Stimulated activated CD4-positive, alpha-beta T cell treated with anti-CD3 and anti-CD28 coated beads, Interleukin-1b, Interleukin-23, amount 100 ng/mL, for 4 hours (primary cell): ENCODE measurements at regions not wholly inside any gene's neighbourhood (a gene's known extent, or its start where the extent isn't known, plus 50 kb on each side); places are given as distances from the start of the nearest gene placed in this dataset.
A peak's percentile ranks its signal among the peaks of the same experiment; 100 is the strongest.
"Not testable (repeated sequence)": the region's sequence is repeated elsewhere in the genome, so short reads cannot be mapped to it uniquely, and the experiment has no call there.

Experiments used
- DNase-seq, 2 donors: peaks; one replicate each; pipeline ENCODE4 v3.0.0-alpha.2; 2020; ENCODE audit warnings: low read depth in 2 of 2

DNA sequence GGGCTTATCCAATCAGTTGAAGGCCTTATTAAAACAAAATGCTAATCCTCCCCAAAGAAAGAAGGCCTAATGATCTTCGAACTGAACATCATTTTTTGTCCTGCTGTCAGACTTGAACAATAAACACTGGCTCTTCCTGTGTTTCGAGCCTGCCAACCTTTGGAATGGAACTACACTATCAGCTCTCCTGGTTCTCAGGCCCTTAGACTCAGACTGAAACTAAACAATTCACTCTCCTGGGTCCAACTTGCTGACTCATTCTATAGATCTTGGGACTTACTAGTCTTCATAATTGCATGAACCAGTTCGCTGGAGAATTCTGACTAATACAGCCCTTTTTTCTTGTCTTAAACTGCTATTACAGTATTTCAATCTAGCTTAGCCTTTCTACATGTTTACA lies 235.2 kb downstream of the LNPK start:
- DNase-seq: no peak

- DNase-seq: no peak
These were observed 246.2 kb downstream of the LNPK start for GRCh38 chr2:175755656-175756386.

DNA sequence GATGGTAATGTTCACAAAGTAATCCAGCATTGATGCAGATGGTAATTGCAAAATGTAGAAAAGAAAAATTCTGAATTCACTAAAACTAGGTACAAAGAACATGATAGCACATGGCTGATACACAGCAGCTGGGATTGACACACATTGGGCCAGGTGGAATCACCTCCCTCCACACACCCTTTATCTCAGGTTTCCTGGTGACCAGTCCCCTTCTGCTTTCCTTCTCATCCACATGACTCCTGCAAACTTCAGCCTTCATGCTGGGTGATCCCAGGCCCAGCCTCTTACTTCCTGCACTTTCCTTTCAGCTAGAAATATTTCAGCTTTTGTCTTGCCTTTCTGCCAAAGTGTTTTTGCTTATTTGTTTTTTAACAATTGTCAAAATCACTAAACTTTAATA lies 246.9 kb downstream of the LNPK start:
- no peak for DNase-seq

DNA sequence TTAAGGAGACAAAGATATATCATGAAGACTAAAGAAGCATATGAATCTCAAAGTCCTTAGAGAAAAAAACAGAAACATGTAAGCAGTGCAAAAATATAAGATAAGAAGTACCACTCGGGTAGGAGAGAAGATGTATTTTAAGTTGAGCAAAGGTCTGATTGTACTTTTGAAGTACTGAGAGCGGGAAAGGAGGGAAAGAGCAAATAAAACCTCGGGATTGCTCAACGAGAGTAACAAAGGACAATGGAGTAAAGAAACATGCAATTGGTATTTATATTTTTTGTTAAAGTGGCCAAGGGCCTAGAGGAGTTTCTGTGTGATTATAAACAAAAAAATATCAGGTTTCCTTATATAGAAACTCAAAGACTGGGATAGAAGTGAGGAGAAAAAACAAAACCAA lies 251.9 kb downstream of the LNPK start:
- no peak for DNase-seq

GRCh38 chr2:175745911-175746310 lies 256.2 kb downstream of the LNPK start:
- DNase-seq: no peak

GRCh38 chr2:175744000-175744399 lies 258.1 kb downstream of the LNPK start:
- DNase-seq: no peak

DNA sequence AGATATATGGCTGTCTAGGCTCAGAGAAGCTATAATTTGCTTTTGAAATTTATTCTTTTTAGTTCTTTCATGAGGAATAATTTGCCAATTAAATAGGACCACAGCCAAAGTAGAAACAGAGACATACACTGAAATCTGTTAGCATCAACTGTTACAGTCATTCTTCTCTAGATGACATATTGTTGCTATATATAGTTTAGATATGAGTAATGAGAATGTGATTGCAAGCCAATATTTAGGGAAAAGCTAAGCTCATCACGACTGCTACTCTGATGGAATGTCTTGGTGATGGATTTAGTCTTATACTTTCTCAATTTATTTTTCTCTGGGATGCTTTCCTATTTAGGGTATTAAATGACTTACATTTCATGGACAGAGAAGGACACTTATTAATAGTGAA lies 259.1 kb downstream of the LNPK start:
- no peak for DNase-seq

GRCh38 chr2:175742367-175742766 lies 259.7 kb downstream of the LNPK start:
- DNase-seq: no peak

- DNase-seq: no peak
These were observed 260.9 kb downstream of the LNPK start for GRCh38 chr2:175741164-175741563.

GRCh38 chr2:175737722-175738361 lies 264.2 kb downstream of the LNPK start:
- no peak for DNase-seq

GRCh38 chr2:175734686-175735085 lies 267.4 kb downstream of the LNPK start:
- no peak for DNase-seq

DNA sequence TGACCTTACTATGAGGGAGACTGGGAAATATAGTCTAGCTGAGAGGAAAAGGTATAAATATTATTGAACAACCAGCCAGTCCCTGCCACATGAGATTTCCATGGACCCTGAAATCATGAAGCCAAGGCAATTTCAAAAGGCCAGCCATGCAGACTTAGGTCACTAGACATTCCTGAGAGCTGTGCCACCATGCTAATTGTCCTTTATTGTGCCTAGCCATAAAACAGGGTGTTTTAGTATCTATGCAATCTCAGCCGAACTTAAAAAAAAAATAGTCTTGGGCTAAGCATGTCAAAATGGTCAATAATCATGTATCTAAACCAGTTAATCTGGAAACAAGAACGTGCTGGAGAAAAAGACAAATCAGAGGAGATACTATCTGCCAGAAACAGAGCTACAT lies 269.5 kb downstream of the LNPK start:
- no peak for DNase-seq

DNA sequence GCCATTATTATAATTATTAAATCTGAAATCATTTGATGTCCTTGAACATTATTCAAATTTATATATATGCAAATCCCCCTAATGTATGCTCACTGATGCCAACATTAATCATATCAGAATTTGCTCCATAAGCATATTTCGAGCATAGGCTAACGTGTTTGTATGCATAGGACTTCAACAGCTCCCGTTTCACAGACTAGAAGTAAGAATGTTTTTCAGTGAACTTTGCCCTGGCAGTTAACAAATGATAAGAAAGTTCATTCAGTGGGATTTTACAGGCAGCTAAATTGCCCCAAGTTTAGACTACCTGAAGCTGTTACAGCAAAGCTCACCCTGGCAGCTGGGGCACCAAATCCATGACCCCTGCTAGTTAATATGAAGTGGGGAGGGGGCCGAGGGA lies 272.0 kb downstream of the LNPK start:
- no peak for DNase-seq

GRCh38 chr2:175729049-175729706 lies 272.9 kb downstream of the LNPK start:
- DNase-seq: no peak

DNA sequence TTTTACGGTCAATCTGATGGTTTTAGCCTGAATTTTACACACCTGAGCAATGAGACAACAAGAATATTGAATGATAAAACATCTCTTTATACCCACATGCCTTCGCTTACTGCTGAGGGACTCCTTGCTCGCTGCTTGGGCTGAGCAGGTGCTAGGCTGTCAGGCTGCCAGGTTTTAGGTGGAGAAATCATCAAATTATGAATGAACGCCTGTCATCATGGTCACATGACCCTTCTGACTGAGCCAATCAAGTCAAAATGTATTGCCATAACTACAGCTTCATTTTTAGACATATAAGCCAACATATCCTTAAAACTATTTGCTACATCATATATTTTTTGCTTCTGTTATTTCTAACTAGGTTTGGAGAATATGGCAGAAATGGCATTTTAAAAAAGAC lies 274.0 kb downstream of the LNPK start:
- DNase-seq: no peak

- no peak for DNase-seq
These were observed 275.8 kb downstream of the LNPK start for GRCh38 chr2:175726223-175726622.

DNA sequence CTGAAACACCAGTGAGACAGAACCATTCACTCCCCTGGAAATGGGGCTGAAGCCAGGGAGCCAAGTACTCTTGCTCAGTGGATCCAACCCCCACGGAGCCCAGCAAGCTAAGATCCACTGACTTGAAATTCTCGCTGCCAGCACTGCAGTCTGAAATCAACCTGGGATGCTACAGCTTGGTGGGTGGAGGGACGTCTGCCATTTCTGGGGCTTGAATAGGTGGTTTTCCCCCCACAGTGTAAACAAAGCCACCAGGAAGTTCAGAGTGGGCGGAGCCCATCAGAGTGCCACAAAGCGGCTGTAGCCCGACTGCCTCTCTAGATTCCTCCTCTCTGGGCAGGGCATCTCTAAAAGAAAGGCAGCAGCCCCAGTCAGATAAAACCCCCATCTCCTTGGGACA lies 292.8 kb downstream of the LNPK start:
- no peak for DNase-seq

DNA sequence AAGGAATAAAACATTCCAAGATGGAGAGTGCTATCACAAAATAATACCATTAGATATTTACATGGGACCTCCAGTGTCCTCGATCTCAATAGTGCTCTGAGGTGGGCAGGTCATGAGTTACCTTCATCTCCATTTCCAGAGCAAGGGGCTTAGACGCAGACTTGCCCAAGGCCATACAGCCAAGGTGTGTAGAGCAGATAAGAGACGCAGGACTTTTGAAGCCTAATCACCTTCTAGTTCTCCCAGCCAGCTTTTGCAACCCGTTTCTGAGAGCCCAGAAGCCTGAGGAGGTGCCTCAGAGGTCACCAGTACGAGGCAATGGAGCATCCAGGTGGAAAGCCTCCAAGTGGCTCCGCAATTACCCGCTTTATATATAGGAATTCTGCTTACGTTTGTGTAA lies 294.7 kb downstream of the LNPK start:
- no peak for DNase-seq

DNA sequence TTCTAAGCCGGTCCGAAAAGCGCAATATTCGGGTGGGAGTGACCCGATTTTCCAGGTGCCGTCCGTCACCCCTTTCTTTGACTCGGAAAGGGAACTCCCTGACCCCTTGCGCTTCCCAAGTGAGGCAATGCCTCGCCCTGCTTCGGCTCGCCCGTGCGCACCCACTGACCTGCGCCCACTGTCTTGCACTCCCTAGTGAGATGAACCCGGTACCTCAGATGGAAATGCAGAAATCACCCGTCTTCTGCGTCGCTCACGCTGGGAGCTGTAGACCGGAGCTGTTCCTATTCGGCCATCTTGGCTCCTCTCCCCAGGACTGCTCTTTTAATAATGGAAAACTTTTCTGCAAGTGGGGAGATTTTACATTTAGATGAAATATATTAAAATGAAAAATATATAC lies 297.5 kb downstream of the LNPK start:
- DNase-seq: not testable (repeated sequence)

DNA sequence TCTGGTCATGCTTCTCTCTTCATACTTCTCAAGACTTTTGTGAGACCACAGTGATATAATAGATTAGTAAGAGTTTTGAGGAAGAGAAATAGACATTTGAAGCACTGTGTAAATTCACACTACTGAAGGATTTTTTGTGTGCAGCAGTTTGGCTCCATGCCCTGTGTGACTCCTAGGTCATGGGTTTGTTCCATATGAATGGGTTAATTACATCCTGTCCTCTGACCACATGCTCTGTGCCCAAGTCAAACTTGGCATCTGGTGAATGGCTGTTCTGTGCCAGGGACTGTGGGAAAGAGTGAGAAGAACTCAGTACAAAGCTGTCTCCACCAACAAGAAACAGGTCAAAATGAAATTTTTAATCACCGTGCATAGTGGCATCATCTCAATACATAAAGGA lies 304.0 kb downstream of the LNPK start:
- DNase-seq: no peak

- DNase-seq: peak in 1 of 2 donors; percentile 5
These were observed 311.8 kb downstream of the LNPK start for GRCh38 chr2:175690113-175690837.

- DNase-seq: no peak
These were observed 313.8 kb downstream of the LNPK start for GRCh38 chr2:175688243-175688642.

DNA sequence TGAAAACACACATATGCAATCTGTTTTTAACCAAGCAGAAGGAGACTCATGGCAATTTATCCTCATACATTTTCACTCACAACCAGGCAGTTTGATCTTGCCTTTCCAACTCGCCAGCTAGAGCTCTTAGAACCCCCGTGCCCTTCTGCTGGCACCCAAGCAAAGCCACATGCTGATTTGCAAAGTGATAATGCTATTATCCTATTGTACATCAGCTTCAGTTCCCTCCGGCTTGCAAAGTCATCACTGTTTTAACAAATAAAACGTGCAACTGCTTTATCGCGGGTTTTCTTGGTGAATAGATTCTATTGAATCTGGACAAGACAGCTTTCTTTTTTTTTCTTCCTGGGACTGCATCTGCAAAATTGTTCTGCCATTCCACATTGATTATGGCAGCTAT lies 314.6 kb downstream of the LNPK start:
- no peak for DNase-seq
